OCI-LY1 (cell line): ENCODE measurements at regions not wholly inside any gene's neighbourhood (a gene's known extent, or its start where the extent isn't known, plus 50 kb on each side); places are given as distances from the start of the nearest gene placed in this dataset.

Experiments
- H2AFZ ChIP-seq: fragments of 200-600 bp; sonication (generic), shearing (Covaris generic); 2 replicates; pipeline ENCODE4 v1.6.0; 2014; ENCODE audit warnings: antibody characterized with exemption, mild to moderate bottlenecking, low read length
- H3F3A ChIP-seq: fragments of 200-600 bp; sonication (generic), shearing (Covaris generic); 2 replicates; pipeline ENCODE4 v1.6.0; 2014; ENCODE audit warnings: mild to moderate bottlenecking, antibody characterized with exemption, low read length, moderate library complexity; ENCODE audit not compliant: insufficient read depth
- H3K27ac ChIP-seq: fragments of 200-600 bp; sonication (generic); 2 replicates; pipeline ENCODE4 v1.5.1; 2014; ENCODE audit warnings: low read length, mixed run types, mild to moderate bottlenecking, low read depth; ENCODE audit not compliant: poor library complexity, severe bottlenecking
- H3K27me3 ChIP-seq: fragments of 200-600 bp; sonication (generic); 2 replicates; pipeline ENCODE4 v1.6.0; 2014; ENCODE audit warnings: antibody characterized with exemption, mild to moderate bottlenecking, low read length, moderate library complexity; ENCODE audit not compliant: insufficient read depth
- H3K36me3 ChIP-seq: fragments of 200-600 bp; sonication (generic); 2 replicates; pipeline ENCODE4 v1.6.1; 2014; ENCODE audit warnings: mild to moderate bottlenecking, antibody characterized with exemption, low read length, moderate library complexity, mixed read lengths; ENCODE audit not compliant: insufficient read depth
- H3K4me1 ChIP-seq: fragments of 200-600 bp; sonication (generic); 2 replicates; pipeline ENCODE4 v1.5.1; 2014; ENCODE audit warnings: mild to moderate bottlenecking, low read length, moderate library complexity; ENCODE audit not compliant: insufficient read depth, severe bottlenecking
- H3K4me2 ChIP-seq: fragments of 200-600 bp; sonication (generic), shearing (Covaris generic); 2 replicates; pipeline ENCODE4 v1.6.1; 2014; ENCODE audit warnings: low read length
- H3K4me3 ChIP-seq: fragments of 200-600 bp; sonication (generic); 2 replicates; pipeline ENCODE4 v1.5.1; 2014; ENCODE audit warnings: low read length, low read depth, mild to moderate bottlenecking, mixed read lengths; ENCODE audit not compliant: poor library complexity, severe bottlenecking
- H3K79me2 ChIP-seq: fragments of 200-600 bp; shearing (Covaris generic); 2 replicates; pipeline ENCODE4 v1.6.1; 2016; ENCODE audit warnings: mixed run types, low read length, mixed read lengths; ENCODE audit not compliant: insufficient read depth
- H3K9ac ChIP-seq: fragments of 200-600 bp; sonication (generic), shearing (Covaris generic); 2 replicates; pipeline ENCODE4 v1.6.1; 2014; ENCODE audit warnings: mild to moderate bottlenecking, low read length, mixed read lengths
- H3K9me2 ChIP-seq: fragments of 200-600 bp; sonication (generic), shearing (Covaris generic); 2 replicates; pipeline ENCODE4 v1.6.1; 2014; ENCODE audit warnings: low read depth, mild to moderate bottlenecking, low read length, mixed read lengths
- H3K9me3 ChIP-seq: fragments of 200-600 bp; shearing (Covaris generic); 2 replicates; pipeline ENCODE4 v1.6.1; 2014; ENCODE audit warnings: low read length, mixed read lengths
- H4K20me1 ChIP-seq: fragments of 200-600 bp; sonication (generic), shearing (Covaris generic); 2 replicates; pipeline ENCODE4 v1.6.0; 2016; ENCODE audit warnings: mild to moderate bottlenecking, low read length; ENCODE audit not compliant: insufficient read depth
- CTCF ChIP-seq: fragments of 200-600 bp; sonication (generic), shearing (Covaris generic); IDR thresholded peaks from 2 replicates; pipeline ENCODE4 v1.5.1; 2017; ENCODE audit warnings: mild to moderate bottlenecking, antibody characterized with exemption, low read length, moderate library complexity, mixed read lengths
- EZH2 ChIP-seq: fragments of 200-600 bp; sonication (generic), shearing (Covaris generic); IDR thresholded peaks from 2 replicates; pipeline ENCODE4 v1.8.0; 2017; ENCODE audit warnings: borderline replicate concordance, mixed run types, mild to moderate bottlenecking, antibody characterized with exemption, low read length, moderate library complexity, mixed read lengths

DNA sequence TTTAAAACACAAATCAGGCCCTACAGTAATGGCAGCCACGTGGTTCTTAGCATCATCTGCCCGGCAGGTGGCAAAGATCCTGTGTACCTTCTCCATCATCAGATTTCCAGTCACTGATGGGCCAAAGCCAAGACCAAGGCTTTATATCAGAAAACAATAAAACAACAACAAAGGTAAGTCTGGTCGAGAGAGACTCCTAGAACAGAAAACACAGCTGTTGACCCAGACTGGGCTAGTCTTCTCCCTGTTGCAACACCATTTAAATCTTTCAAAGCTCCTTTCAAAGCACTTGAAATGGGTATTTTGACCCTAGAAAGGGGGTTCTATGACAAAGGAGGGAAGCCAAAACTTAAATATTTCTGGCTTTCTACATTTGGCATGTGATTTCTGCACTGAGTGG lies 285.6 kb downstream of the IPMK start:
- Histone ChIP-seq H3K27me3 (no peaks in the 10 kb centered on the region; the same call in 1 of the 2 replicates), H3K4me2 (no peak overlapping the region), H3F3A (no peaks in the 10 kb centered on the region), H3K9ac (no peak overlapping the region), H3K9me3 (no peaks in the 10 kb centered on the region), H3K79me2 (no peaks in the 10 kb centered on the region), H3K27ac (no peak overlapping the region), H3K36me3 (no peaks in the 10 kb centered on the region), H3K9me2 (no peaks in the 10 kb centered on the region), H3K4me3 (no peak overlapping the region), H2AFZ (no peak overlapping the region), H4K20me1 (no peaks in the 10 kb centered on the region), H3K4me1 (no peaks in the 10 kb centered on the region)
- TF ChIP-seq EZH2 (no peak), CTCF (no peak)

DNA sequence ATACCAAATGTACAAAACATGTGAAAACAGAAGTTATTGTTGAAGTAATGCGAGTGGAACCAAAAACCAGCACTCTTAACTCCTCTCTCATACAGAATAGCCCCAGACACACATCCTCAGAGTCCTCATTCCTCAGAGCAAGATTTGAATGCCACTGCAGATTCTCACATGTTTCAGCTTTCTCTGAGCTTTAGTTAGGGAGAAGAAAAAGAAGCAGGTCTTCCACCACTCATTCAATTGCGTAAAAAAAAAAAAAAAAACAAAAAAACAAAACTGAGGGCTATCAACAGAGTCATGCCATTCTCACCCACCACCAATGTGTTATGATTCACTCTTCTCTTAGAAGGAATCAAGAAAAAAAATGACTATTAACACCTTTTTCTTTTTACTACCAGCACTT lies 287.7 kb downstream of the IPMK start:
- no peaks in the 10 kb centered on the region for H3K9me3 ChIP-seq
- no peak overlapping the region for H3K4me2 ChIP-seq
- no peaks in the 10 kb centered on the region for H3K9me2 ChIP-seq
- H3K4me1 ChIP-seq: no peaks in the 10 kb centered on the region
- no peak overlapping the region for H3K9ac ChIP-seq
- H3K79me2 ChIP-seq: no peaks in the 10 kb centered on the region
- no peaks in the 10 kb centered on the region for H4K20me1 ChIP-seq
- no peak for TF ChIP-seq EZH2
- TF ChIP-seq CTCF: no peak
- no peak overlapping the region for H3K4me3 ChIP-seq
- H3K36me3 ChIP-seq: no peaks in the 10 kb centered on the region
- H2AFZ ChIP-seq: no peak overlapping the region
- H3K27ac ChIP-seq: no peak overlapping the region
- no peaks in the 10 kb centered on the region for H3K27me3 ChIP-seq
- no peaks in the 10 kb centered on the region for H3F3A ChIP-seq

GRCh38 chr10:57979491-57979890 lies 288.2 kb downstream of the IPMK start:
- Histone ChIP-seq H2AFZ (no peak overlapping the region), H3K79me2 (no peaks in the 10 kb centered on the region), H3K9me2 (no peaks in the 10 kb centered on the region), H3K4me1 (no peaks in the 10 kb centered on the region), H3K9ac (no peak overlapping the region), H3K27ac (no peak overlapping the region), H3F3A (no peaks in the 10 kb centered on the region), H3K27me3 (no peaks in the 10 kb centered on the region), H3K4me3 (no peak overlapping the region), H4K20me1 (no peaks in the 10 kb centered on the region), H3K9me3 (no peaks in the 10 kb centered on the region), H3K4me2 (no peak overlapping the region), H3K36me3 (no peaks in the 10 kb centered on the region)
- TF ChIP-seq CTCF (no peak), EZH2 (no peak)
